Activated B cell treated with CpG ODN at 0.5 μM for 24 hours (primary cell): ENCODE measurements at regions not wholly inside any gene's neighbourhood (a gene's known extent, or its start where the extent isn't known, plus 50 kb on each side); places are given as distances from the start of the nearest gene placed in this dataset.

ENCODE experiments used
- ATAC-seq: fragments of 200-7000 bp; cut with Tn5 transposase; one replicate; pipeline ENCODE4 v1.10.0; 2021; ENCODE audit warnings: low read depth, mild to moderate bottlenecking, moderate library complexity
- CTCF ChIA-PET: fragments of 350-600 bp; sonication (Branson Sonifier 250); formaldehyde crosslinking; loops from one replicate; lab custom pipeline; 2021; ENCODE audit warnings: antibody characterized with exemption; lab: Charles Lee
- POLR2A ChIA-PET: fragments of 350-600 bp; sonication (Branson Sonifier 250); formaldehyde crosslinking; loops from one replicate; lab custom pipeline; 2021; ENCODE audit warnings: antibody characterized with exemption; lab: Charles Lee
- DNase-seq: peaks from one replicate; pipeline ENCODE4 v3.0.0; 2022
- H3K27ac Mint-ChIP-seq: one replicate; pipeline ENCODE4 v1.8.0; 2020; ENCODE audit warnings: mixed read lengths
- H3K27me3 Mint-ChIP-seq: one replicate; pipeline ENCODE4 v1.8.0; 2021; ENCODE audit warnings: mixed read lengths
- H3K36me3 Mint-ChIP-seq: one replicate; pipeline ENCODE4 v1.8.0; 2021; ENCODE audit warnings: low read depth, mixed read lengths
- H3K4me1 Mint-ChIP-seq: one replicate; pipeline ENCODE4 v1.8.0; 2021; ENCODE audit warnings: mixed read lengths
- H3K4me3 Mint-ChIP-seq: one replicate; pipeline ENCODE4 v1.8.0; 2020; ENCODE audit warnings: mild to moderate bottlenecking, mixed read lengths
- H3K9me3 Mint-ChIP-seq: one replicate; pipeline ENCODE4 v1.8.0; 2020; ENCODE audit warnings: mixed read lengths
- CTCF ChIP-seq: fragments of 200-600 bp; IDR thresholded peaks from one replicate; pipeline ENCODE4 v1.8.0; 2022; ENCODE audit warnings: antibody characterized with exemption, mild to moderate bottlenecking
- intact Hi-C: fragments of 100-400 bp; cut with micrococcal nuclease; formaldehyde crosslinking; loops from one replicate; pipeline ENCODE4 v1.15.1; 2024

- no peak for TF ChIP-seq CTCF
- H3K4me3 Mint-ChIP-seq = no peak overlapping the region
- H3K27me3 Mint-ChIP-seq = no peaks in the 10 kb centered on the region
- ATAC-seq (no peak), DNase-seq (no peak)
- H3K4me1 Mint-ChIP-seq = no peaks in the 10 kb centered on the region
- no peaks in the 10 kb centered on the region for H3K9me3 Mint-ChIP-seq
- intact Hi-C loops = no loop called here
- H3K36me3 Mint-ChIP-seq = no peaks in the 10 kb centered on the region
- CTCF ChIA-PET = no interaction called here
- H3K27ac Mint-ChIP-seq = no peak overlapping the region
- POLR2A ChIA-PET = no interaction called here
These were observed 577.7 kb downstream of the HAO1 start for GRCh38 chr20:7362601-7363000.

- H3K9me3 Mint-ChIP-seq = peaks cover 2% of the 10 kb centered on the region
- no peak overlapping the region for H3K27ac Mint-ChIP-seq
- TF ChIP-seq CTCF = no peak
- no peak overlapping the region for H3K4me3 Mint-ChIP-seq
- H3K36me3 Mint-ChIP-seq = no peaks in the 10 kb centered on the region
- ATAC-seq (no peak), DNase-seq (no peak)
- POLR2A ChIA-PET = no interaction called here
- no peaks in the 10 kb centered on the region for H3K4me1 Mint-ChIP-seq
- no peaks in the 10 kb centered on the region for H3K27me3 Mint-ChIP-seq
- intact Hi-C loops = no loop called here
- CTCF ChIA-PET = no interaction called here
These were observed 574.1 kb downstream of the HAO1 start for GRCh38 chr20:7366189-7366588.

- H3K27me3 Mint-ChIP-seq = no peaks in the 10 kb centered on the region
- TF ChIP-seq CTCF = no peak
- ATAC-seq (no peak), DNase-seq (no peak)
- POLR2A ChIA-PET = no interaction called here
- no peak overlapping the region for H3K4me3 Mint-ChIP-seq
- peaks cover 5% of the 10 kb centered on the region for H3K9me3 Mint-ChIP-seq
- CTCF ChIA-PET = no interaction called here
- intact Hi-C loops = no loop called here
- no peak overlapping the region for H3K27ac Mint-ChIP-seq
- no peaks in the 10 kb centered on the region for H3K36me3 Mint-ChIP-seq
- no peaks in the 10 kb centered on the region for H3K4me1 Mint-ChIP-seq
These were observed 568.6 kb downstream of the HAO1 start for GRCh38 chr20:7371518-7372163.

GRCh38 chr20:7375905-7376304 is 564.4 kb downstream of the HAO1 start:
- ChIA-PET POLR2A (no interaction called here), CTCF (no interaction called here)
- Mint-ChIP-seq H3K4me3 (no peak overlapping the region), H3K9me3 (peaks cover 3% of the 10 kb centered on the region), H3K27me3 (no peaks in the 10 kb centered on the region), H3K36me3 (no peaks in the 10 kb centered on the region), H3K27ac (no peak overlapping the region), H3K4me1 (no peaks in the 10 kb centered on the region)
- DNase-seq (no peak), ATAC-seq (no peak)
- TF ChIP-seq CTCF = no peak
- intact Hi-C loops = loop anchor here (5.0 kb wide), 1 partner anchor 1234 kb away; no protein-coding TSS in a partner anchor

- Mint-ChIP-seq H3K4me3 (no peak overlapping the region), H3K36me3 (no peaks in the 10 kb centered on the region), H3K4me1 (no peaks in the 10 kb centered on the region), H3K27ac (no peak overlapping the region), H3K9me3 (peaks cover 3% of the 10 kb centered on the region), H3K27me3 (no peaks in the 10 kb centered on the region)
- ChIA-PET CTCF (no interaction called here), POLR2A (no interaction called here)
- intact Hi-C loops = loop anchor here (5.0 kb wide), 1 partner anchor 1237 kb away; no protein-coding TSS in a partner anchor
- ATAC-seq (no peak), DNase-seq (no peak)
- TF ChIP-seq CTCF = no peak
These were observed 561.2 kb downstream of the HAO1 start for GRCh38 chr20:7378864-7379605.
